SJCRH30 (cell line): ENCODE measurements at regions not wholly inside any gene's neighbourhood (a gene's known extent, or its start where the extent isn't known, plus 50 kb on each side); places are given as distances from the start of the nearest gene placed in this dataset.
A peak's percentile ranks its signal among the peaks of the same experiment; 100 is the strongest.

Experiments used
- DNase-seq, 2 experiments: peaks; one replicate each; pipeline ENCODE4 v3.0.0-alpha.2; 2015 to 2020
- H3K27ac ChIP-seq: fragments of 250-450 bp; sonication (Bioruptor Pico); 2 replicates; pipeline ENCODE4 v1.5.1; 2020; ENCODE audit warnings: mild to moderate bottlenecking, moderate library complexity
- H3K27me3 ChIP-seq: fragments of 250-450 bp; sonication (Bioruptor Pico); 2 replicates; pipeline ENCODE4 v1.5.1; 2020; ENCODE audit warnings: mild to moderate bottlenecking, moderate library complexity
- H3K36me3 ChIP-seq: fragments of 250-450 bp; sonication (Bioruptor Pico); 2 replicates; pipeline ENCODE4 v1.5.1; 2020; ENCODE audit warnings: mild to moderate bottlenecking, moderate library complexity
- H3K4me1 ChIP-seq: fragments of 250-450 bp; sonication (Bioruptor Pico); 2 replicates; pipeline ENCODE4 v1.5.1; 2020; ENCODE audit warnings: mild to moderate bottlenecking, moderate library complexity
- H3K4me3 ChIP-seq: fragments of 250-450 bp; sonication (Bioruptor Pico); 2 replicates; pipeline ENCODE4 v1.5.1; 2020; ENCODE audit warnings: mild to moderate bottlenecking, moderate library complexity
- H3K9me3 ChIP-seq: fragments of 250-450 bp; sonication (Bioruptor Pico); replicated peaks from 2 replicates; pipeline ENCODE4 v1.5.1; 2020; ENCODE audit warnings: mild to moderate bottlenecking, moderate library complexity

DNA sequence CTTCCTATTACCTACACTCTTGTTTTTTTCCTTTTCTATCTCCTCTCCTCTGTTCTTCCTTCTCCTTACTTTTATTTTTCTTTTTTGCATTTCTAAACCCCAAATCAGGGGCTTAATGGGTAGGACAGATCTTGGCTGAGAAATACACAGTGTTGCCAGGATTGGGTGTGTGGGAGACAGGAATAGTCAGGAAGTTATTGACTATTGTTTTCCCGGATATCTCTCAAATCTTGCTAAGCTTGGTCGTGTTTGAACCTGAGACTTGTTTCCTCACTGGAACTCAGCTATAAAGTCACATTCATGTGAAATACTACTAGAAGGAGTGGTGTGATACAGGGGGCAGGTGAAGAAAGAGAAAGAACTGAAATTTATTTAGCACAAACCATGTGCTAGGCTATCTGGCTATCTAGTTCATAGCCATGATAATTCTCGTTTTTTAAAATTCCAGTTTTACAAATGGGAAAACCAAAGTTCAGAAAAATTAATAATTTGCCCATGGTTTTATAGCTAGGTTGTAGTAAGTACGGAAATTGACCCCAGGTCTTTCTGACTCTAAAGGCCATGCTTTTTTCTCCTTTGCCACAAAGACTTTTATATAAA lies 343.2 kb upstream of the UMPS start:
- no peak overlapping the region for H3K4me3 ChIP-seq
- H3K27ac ChIP-seq: no peak overlapping the region
- H3K9me3 ChIP-seq: no peaks in the 10 kb centered on the region; the same call in 1 of the 2 replicates
- H3K4me1 ChIP-seq: peaks cover 21% of the 10 kb centered on the region
- no peak for DNase-seq
- H3K36me3 ChIP-seq: no peaks in the 10 kb centered on the region
- H3K27me3 ChIP-seq: no peaks in the 10 kb centered on the region

DNA sequence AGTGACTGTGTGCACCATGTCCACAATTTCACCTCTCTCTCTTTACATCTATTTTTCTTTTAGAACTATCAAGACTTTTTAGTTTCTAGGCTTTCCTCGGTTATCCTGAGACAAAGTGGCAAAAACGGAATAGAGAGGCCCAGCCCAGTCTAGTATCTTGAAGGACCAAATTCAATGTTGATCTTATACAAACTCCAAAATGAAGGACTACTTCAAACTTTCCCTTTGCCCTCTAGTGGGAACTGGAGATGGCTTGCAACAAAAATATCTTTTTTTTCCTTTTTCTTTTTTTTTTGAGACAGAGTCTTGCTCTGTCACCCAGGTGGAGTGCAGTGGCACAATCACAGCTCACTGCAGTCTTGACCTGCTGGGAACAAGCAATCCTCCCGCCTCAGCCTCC lies 338.5 kb upstream of the UMPS start:
- Histone ChIP-seq H3K27me3 (no peaks in the 10 kb centered on the region), H3K27ac (no peak overlapping the region), H3K4me1 (peaks cover 21% of the 10 kb centered on the region)

GRCh38 chr3:124393340-124393739 lies 336.9 kb upstream of the UMPS start:
- Histone ChIP-seq H3K27ac (no peak overlapping the region), H3K4me1 (peaks cover 32% of the 10 kb centered on the region), H3K27me3 (no peaks in the 10 kb centered on the region), H3K36me3 (no peaks in the 10 kb centered on the region), H3K9me3 (no peaks in the 10 kb centered on the region; the same call in 1 of the 2 replicates), H3K4me3 (no peak overlapping the region)
- no peak for DNase-seq

More for the DNA sequence above, 338.5 kb upstream of the UMPS start:
- Histone ChIP-seq H3K36me3 (no peaks in the 10 kb centered on the region), H3K4me3 (no peak overlapping the region), H3K9me3 (no peaks in the 10 kb centered on the region; the same call in 1 of the 2 replicates)
- DNase-seq: no peak

DNA sequence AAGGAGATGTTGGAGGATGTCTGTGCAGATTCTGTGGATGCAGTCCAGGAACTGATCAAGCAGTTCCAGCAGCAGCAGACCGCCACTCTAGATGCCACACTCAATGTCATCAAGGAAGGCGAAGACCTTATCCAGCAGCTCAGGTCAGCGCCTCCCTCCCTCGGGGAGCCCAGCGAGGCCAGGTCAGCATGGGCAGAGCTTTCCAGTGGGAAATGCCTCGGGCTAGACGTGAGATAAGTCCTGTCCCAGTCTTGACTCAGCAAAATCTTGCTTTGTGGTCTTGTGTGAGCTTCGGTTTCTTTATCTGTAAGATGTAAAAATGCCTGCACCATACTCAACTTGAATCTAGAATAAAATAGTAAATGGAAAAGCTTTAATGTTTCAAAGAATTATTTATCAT lies 335.1 kb upstream of the UMPS start:
- no peaks in the 10 kb centered on the region for H3K27me3 ChIP-seq
- H3K27ac ChIP-seq: no peak overlapping the region
- H3K9me3 ChIP-seq: no peaks in the 10 kb centered on the region; the same call in 1 of the 2 replicates
- no peak for DNase-seq
- peaks cover 32% of the 10 kb centered on the region for H3K4me1 ChIP-seq
- no peaks in the 10 kb centered on the region for H3K36me3 ChIP-seq
- H3K4me3 ChIP-seq: no peak overlapping the region

- peak overlapping the region; percentile 48 for H3K27ac ChIP-seq
- DNase-seq: peak; percentile 87 to 94
- H3K4me3 ChIP-seq: no peak overlapping the region
- no peaks in the 10 kb centered on the region for H3K27me3 ChIP-seq
- H3K4me1 ChIP-seq: peaks cover 32% of the 10 kb centered on the region
- H3K36me3 ChIP-seq: no peaks in the 10 kb centered on the region
- no peaks in the 10 kb centered on the region for H3K9me3 ChIP-seq
Observed at GRCh38 chr3:124395584-124396338, 334.5 kb upstream of the UMPS start.

- peaks cover 38% of the 10 kb centered on the region for H3K4me1 ChIP-seq
- peak; percentile 58 to 72 for DNase-seq
- no peaks in the 10 kb centered on the region for H3K36me3 ChIP-seq
- no peaks in the 10 kb centered on the region for H3K27me3 ChIP-seq
- no peaks in the 10 kb centered on the region for H3K9me3 ChIP-seq
- H3K4me3 ChIP-seq: no peak overlapping the region
- H3K27ac ChIP-seq: peak overlapping the region; percentile 48
Observed at GRCh38 chr3:124396339-124396950, 333.8 kb upstream of the UMPS start.

DNA sequence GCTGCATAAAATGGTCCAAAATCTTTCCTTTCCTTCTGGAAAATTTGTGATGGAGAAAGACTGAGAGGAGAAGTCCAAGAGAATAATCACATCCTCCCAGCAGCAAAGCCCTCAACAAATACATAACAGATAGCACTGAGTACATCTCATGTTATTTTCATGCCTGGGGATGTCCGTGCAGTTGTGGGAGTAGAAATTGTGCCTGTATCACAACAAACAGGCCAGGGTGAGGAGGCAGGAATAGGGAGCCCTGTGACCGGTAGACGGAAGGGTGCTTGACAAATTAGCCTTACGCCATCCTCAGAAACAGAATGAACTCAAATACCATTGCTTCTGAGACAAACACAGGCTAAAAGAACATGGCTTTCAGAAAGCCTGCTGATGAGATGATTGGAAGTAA lies 333.2 kb upstream of the UMPS start:
- H3K4me3 ChIP-seq: no peak overlapping the region
- peaks cover 45% of the 10 kb centered on the region for H3K4me1 ChIP-seq
- no peaks in the 10 kb centered on the region for H3K9me3 ChIP-seq
- no peak overlapping the region; the same call in 1 of the 2 replicates for H3K27ac ChIP-seq
- no peak for DNase-seq
- H3K27me3 ChIP-seq: no peaks in the 10 kb centered on the region
- no peaks in the 10 kb centered on the region for H3K36me3 ChIP-seq

GRCh38 chr3:124398594-124398993 lies 331.7 kb upstream of the UMPS start:
- Histone ChIP-seq H3K36me3 (no peaks in the 10 kb centered on the region), H3K27ac (no peak overlapping the region), H3K9me3 (no peaks in the 10 kb centered on the region), H3K4me1 (peaks cover 53% of the 10 kb centered on the region), H3K4me3 (no peak overlapping the region), H3K27me3 (no peaks in the 10 kb centered on the region)
- DNase-seq: no peak

- Histone ChIP-seq H3K36me3 (no peaks in the 10 kb centered on the region), H3K4me3 (no peak overlapping the region), H3K4me1 (peaks cover 33% of the 10 kb centered on the region), H3K27me3 (no peaks in the 10 kb centered on the region), H3K9me3 (no peaks in the 10 kb centered on the region), H3K27ac (peak overlapping the region; percentile 32; the same call in 1 of the 2 replicates)
- peak; percentile 69 to 77 for DNase-seq
Observed at GRCh38 chr3:124401843-124402242, 328.4 kb upstream of the UMPS start.

DNA sequence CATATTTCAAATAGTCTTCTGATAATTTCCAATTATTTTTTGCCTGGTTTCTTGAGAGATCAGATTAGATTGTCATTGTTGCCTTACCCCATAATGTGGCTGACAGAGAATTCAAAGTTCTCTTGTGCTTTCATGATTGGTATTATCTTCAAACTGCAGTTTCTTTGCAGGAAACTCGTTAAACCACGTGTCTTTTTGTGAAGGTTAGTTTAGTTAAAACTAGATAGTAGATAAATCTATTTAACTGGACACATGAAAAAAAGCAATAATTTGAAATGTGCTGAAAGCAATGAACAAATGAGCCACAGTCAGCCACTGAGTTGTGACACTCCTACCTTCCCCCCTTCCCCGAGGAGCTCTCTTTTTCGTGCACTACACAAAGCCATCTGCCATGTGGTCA lies 327.5 kb upstream of the UMPS start:
- DNase-seq: no peak
- Histone ChIP-seq H3K36me3 (no peaks in the 10 kb centered on the region), H3K9me3 (no peaks in the 10 kb centered on the region), H3K4me1 (peaks cover 23% of the 10 kb centered on the region), H3K27ac (no peak overlapping the region), H3K27me3 (no peaks in the 10 kb centered on the region), H3K4me3 (no peak overlapping the region)

- H3K36me3 ChIP-seq: no peaks in the 10 kb centered on the region
- H3K9me3 ChIP-seq: no peaks in the 10 kb centered on the region
- DNase-seq: no peak
- no peak overlapping the region for H3K27ac ChIP-seq
- peaks cover 28% of the 10 kb centered on the region for H3K4me1 ChIP-seq
- no peak overlapping the region for H3K4me3 ChIP-seq
- H3K27me3 ChIP-seq: no peaks in the 10 kb centered on the region
Observed at GRCh38 chr3:124404621-124405020, 325.6 kb upstream of the UMPS start.

DNA sequence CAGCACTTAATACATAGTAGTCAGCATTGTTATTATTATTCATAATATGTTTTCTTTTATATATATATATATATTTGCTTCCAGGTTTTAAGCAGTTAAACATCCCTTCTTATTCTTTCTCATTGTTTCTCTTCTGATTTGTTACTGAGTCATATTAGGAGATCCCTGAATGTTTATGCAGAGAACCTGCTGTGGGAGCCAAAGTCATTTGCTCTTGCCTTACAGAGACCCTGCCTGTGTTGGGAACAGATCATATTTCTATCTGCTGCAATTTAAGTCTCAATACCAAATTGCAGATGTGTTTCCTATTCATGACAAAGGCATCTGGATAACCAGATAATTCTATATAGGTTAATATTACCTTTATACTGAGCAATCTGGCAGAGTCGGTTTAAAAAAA lies 323.0 kb upstream of the UMPS start:
- no peak for DNase-seq
- no peaks in the 10 kb centered on the region for H3K27me3 ChIP-seq
- no peaks in the 10 kb centered on the region for H3K9me3 ChIP-seq
- no peaks in the 10 kb centered on the region for H3K36me3 ChIP-seq
- H3K4me3 ChIP-seq: no peak overlapping the region
- H3K27ac ChIP-seq: no peak overlapping the region
- peaks cover 22% of the 10 kb centered on the region for H3K4me1 ChIP-seq

DNA sequence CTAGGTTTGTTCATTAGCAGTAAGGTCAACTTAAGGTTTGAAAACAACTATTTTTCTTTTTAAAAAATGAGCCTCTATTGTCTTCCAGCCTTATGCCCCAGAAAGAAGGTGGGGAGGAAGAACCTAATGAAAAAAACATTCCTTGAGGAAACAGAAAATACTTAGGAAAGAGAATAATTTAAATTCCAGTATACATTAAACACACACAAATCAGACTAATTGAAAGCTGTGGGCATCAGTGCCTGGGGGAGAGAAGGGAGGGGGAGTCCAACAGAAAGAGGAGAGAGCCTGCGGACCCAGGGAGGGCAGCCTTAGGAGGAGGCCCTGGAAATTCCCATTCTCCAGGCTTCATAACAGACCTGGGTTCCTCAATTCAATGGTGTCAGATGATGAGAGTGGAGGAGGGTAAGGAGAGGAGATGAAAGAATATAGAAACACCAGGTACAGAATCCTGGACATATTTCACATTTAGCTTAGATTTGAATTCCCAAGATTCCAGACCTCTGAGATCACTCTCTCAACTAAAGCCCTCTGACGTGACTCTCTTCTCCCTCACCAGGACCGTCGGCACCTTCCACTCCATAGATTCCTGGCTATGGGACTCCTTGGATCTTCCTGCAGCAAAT lies 320.5 kb upstream of the UMPS start:
- H3K27ac ChIP-seq: peak overlapping the region; percentile 42; the same call in 1 of the 2 replicates
- H3K4me3 ChIP-seq: no peak overlapping the region
- no peaks in the 10 kb centered on the region for H3K9me3 ChIP-seq
- H3K4me1 ChIP-seq: peaks cover 15% of the 10 kb centered on the region
- H3K27me3 ChIP-seq: no peaks in the 10 kb centered on the region
- no peaks in the 10 kb centered on the region for H3K36me3 ChIP-seq
- peak; percentile 21 to 28 for DNase-seq

- Histone ChIP-seq H3K36me3 (0 out of 2 replicates have a peak, but pooled peaks cover 2% of the 10 kb centered on the region), H3K27me3 (no peaks in the 10 kb centered on the region), H3K4me3 (no peak overlapping the region), H3K4me1 (peaks cover 15% of the 10 kb centered on the region), H3K9me3 (no peaks in the 10 kb centered on the region), H3K27ac (peak overlapping the region; percentile 42; the same call in 1 of the 2 replicates)
- no peak for DNase-seq
Observed at GRCh38 chr3:124410471-124410870, 319.8 kb upstream of the UMPS start.

DNA sequence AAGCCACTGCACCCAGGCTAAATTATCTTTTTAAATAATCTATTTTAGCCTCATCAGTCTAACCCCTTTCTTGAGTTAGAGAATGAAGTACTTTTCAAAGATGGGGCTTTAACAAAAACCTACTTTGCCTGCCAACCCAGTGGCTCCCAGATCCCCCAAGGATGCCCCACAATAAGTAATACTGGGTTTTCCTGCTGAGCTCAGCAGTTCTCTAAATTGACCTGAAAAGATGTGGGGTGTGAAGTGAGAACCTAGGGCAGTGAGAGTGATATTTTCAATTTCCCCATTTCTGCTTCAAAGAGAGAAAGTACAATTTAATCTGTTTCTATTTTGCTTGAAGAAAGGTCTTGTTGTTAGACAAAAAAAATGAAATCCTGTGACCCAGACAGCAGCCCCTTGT lies 318.5 kb upstream of the UMPS start:
- no peak for DNase-seq
- H3K4me3 ChIP-seq: no peak overlapping the region

More for the DNA sequence above, 318.5 kb upstream of the UMPS start:
- H3K27me3 ChIP-seq: no peaks in the 10 kb centered on the region
- no peak overlapping the region for H3K27ac ChIP-seq
- peaks cover 15% of the 10 kb centered on the region for H3K4me1 ChIP-seq
- H3K36me3 ChIP-seq: 0 out of 2 replicates have a peak, but pooled peaks cover 2% of the 10 kb centered on the region
- no peaks in the 10 kb centered on the region for H3K9me3 ChIP-seq
